WTC11 (cell line): ENCODE measurements at regions not wholly inside any gene's neighbourhood (a gene's known extent, or its start where the extent isn't known, plus 50 kb on each side); places are given as distances from the start of the nearest gene placed in this dataset.

Experiments
- ATAC-seq: fragments of 200-7000 bp; cut with Tn5 transposase; 2 replicates; pipeline ENCODE4 v1.10.0; 2021; ENCODE audit warnings: mild to moderate bottlenecking, moderate library complexity
- CTCF ChIA-PET: fragments of 300-600 bp; sonication (Branson Sonifier 250); formaldehyde crosslinking; loops from one replicate; lab custom pipeline; 2021; ENCODE audit warnings: antibody characterized with exemption; lab: Charles Lee
- POLR2A ChIA-PET: fragments of 350-600 bp; sonication (Branson Sonifier 250); formaldehyde crosslinking; loops from one replicate; lab custom pipeline; 2021; ENCODE audit warnings: antibody characterized with exemption; lab: Charles Lee
- DNase-seq: peaks from one replicate; pipeline ENCODE4 v3.0.0; 2021; ENCODE audit warnings: low spot score
- H3K27ac Mint-ChIP-seq: 2 replicates; pipeline ENCODE4 v1.8.0; 2021; ENCODE audit warnings: mixed read lengths
- H3K27me3 Mint-ChIP-seq: 2 replicates; pipeline ENCODE4 v1.8.0; 2021; ENCODE audit warnings: low read depth, mild to moderate bottlenecking, moderate library complexity, mixed read lengths
- H3K36me3 Mint-ChIP-seq: 2 replicates; pipeline ENCODE4 v1.8.0; 2021; ENCODE audit warnings: mixed read lengths
- H3K4me1 Mint-ChIP-seq: 2 replicates; pipeline ENCODE4 v1.8.0; 2022; ENCODE audit warnings: mixed read lengths
- H3K4me3 Mint-ChIP-seq: 2 replicates; pipeline ENCODE4 v1.8.0; 2021; ENCODE audit warnings: mild to moderate bottlenecking, moderate library complexity, mixed read lengths
- H3K9me3 Mint-ChIP-seq: 2 replicates; pipeline ENCODE4 v1.8.0; 2021; ENCODE audit warnings: mixed read lengths
- ATF2 ChIP-seq: sonication (generic); formaldehyde crosslinking; IDR thresholded peaks from 2 replicates; pipeline ENCODE4 v1.8.1; 2022; ENCODE audit warnings: low read depth, missing genetic modification reagents, borderline replicate concordance
- ATF3 ChIP-seq: sonication (generic); formaldehyde crosslinking; conservative IDR thresholded peaks from 2 replicates; pipeline ENCODE4 v1.8.1; 2022; ENCODE audit warnings: mild to moderate bottlenecking, missing genetic modification reagents
- ATF6 ChIP-seq: sonication (generic); formaldehyde crosslinking; IDR thresholded peaks from 2 replicates; pipeline ENCODE4 v1.8.1; 2023; ENCODE audit warnings: mild to moderate bottlenecking, missing genetic modification reagents
- CBFB ChIP-seq: sonication (generic); formaldehyde crosslinking; IDR thresholded peaks from 2 replicates; pipeline ENCODE4 v1.8.1; 2022; ENCODE audit warnings: mild to moderate bottlenecking, low read depth, missing genetic modification reagents
- FOXK1 ChIP-seq: sonication (generic); formaldehyde crosslinking; IDR thresholded peaks from 2 replicates; pipeline ENCODE4 v1.8.0; 2022; ENCODE audit warnings: mild to moderate bottlenecking, moderate library complexity, missing genetic modification reagents
- FOXP1 ChIP-seq: sonication (generic); formaldehyde crosslinking; IDR thresholded peaks from 2 replicates; pipeline ENCODE4 v1.8.0; 2022; ENCODE audit warnings: missing genetic modification reagents, mild to moderate bottlenecking, moderate library complexity, borderline replicate concordance
- GRHL2 ChIP-seq: fragments of 250-450 bp; sonication (Bioruptor Pico); IDR thresholded peaks from 2 replicates; pipeline ENCODE4 v1.8.0; 2022; ENCODE audit warnings: mild to moderate bottlenecking, moderate library complexity; ENCODE audit not compliant: insufficient replicate concordance, severe bottlenecking
- GTF2I ChIP-seq: fragments of 250-450 bp; sonication (Bioruptor Pico); conservative IDR thresholded peaks from 2 replicates; pipeline ENCODE4 v1.4.0; 2021; ENCODE audit warnings: mild to moderate bottlenecking
- JAZF1 ChIP-seq: fragments of 250-450 bp; sonication (Bioruptor Pico); IDR thresholded peaks from 2 replicates; pipeline ENCODE4 v1.9.0; 2021; ENCODE audit warnings: moderate library complexity, mild to moderate bottlenecking, inconsistent platforms
- KAT7 ChIP-seq: sonication (generic); formaldehyde crosslinking; IDR thresholded peaks from 2 replicates; pipeline ENCODE4 v1.8.1; 2023; ENCODE audit warnings: missing genetic modification reagents, mild to moderate bottlenecking, borderline replicate concordance
- MYBL2 ChIP-seq: sonication (generic); formaldehyde crosslinking; IDR thresholded peaks from 2 replicates; pipeline ENCODE4 v1.8.1; 2023; ENCODE audit warnings: mild to moderate bottlenecking, moderate library complexity, missing genetic modification reagents
- SP1 ChIP-seq: sonication (generic); formaldehyde crosslinking; conservative IDR thresholded peaks from 2 replicates; pipeline ENCODE4 v1.8.1; 2022; ENCODE audit warnings: missing genetic modification reagents
- TCF7 ChIP-seq: sonication (generic); formaldehyde crosslinking; IDR thresholded peaks from 2 replicates; pipeline ENCODE4 v1.8.0; 2022; ENCODE audit warnings: mild to moderate bottlenecking, low read depth, missing genetic modification reagents, moderate library complexity
- ZNF121 ChIP-seq: sonication (generic); formaldehyde crosslinking; IDR thresholded peaks from 2 replicates; pipeline ENCODE4 v1.8.0; 2023; ENCODE audit warnings: missing genetic modification reagents
- ZNF317 ChIP-seq: sonication (generic); formaldehyde crosslinking; IDR thresholded peaks from 2 replicates; pipeline ENCODE4 v1.8.1; 2023; ENCODE audit warnings: low read depth, mild to moderate bottlenecking, moderate library complexity, missing genetic modification reagents, borderline replicate concordance
- ZNF396 ChIP-seq: fragments of 250-450 bp; sonication (Bioruptor Pico); IDR thresholded peaks from 2 replicates; pipeline ENCODE4 v1.8.0; 2021; ENCODE audit warnings: mild to moderate bottlenecking, moderate library complexity, borderline replicate concordance
- ZNF425 ChIP-seq: fragments of 250-450 bp; sonication (Bioruptor Pico); conservative IDR thresholded peaks from 2 replicates; pipeline ENCODE4 v1.9.0; 2021; ENCODE audit warnings: mild to moderate bottlenecking

- Mint-ChIP-seq H3K4me3 (no peak overlapping the region), H3K27me3 (no peaks in the 10 kb centered on the region), H3K27ac (no peak overlapping the region), H3K9me3 (no peaks in the 10 kb centered on the region), H3K36me3 (no peaks in the 10 kb centered on the region), H3K4me1 (peaks cover 23% of the 10 kb centered on the region)
- no peak for TF ChIP-seq GRHL2
- no peak for TF ChIP-seq FOXP1 (CRISPR knock-in tag)
- no peak for TF ChIP-seq ATF2 (CRISPR knock-in tag)
- no peak for TF ChIP-seq ATF3 (CRISPR knock-in tag)
- TF ChIP-seq CBFB, result no peak
- no peak for TF ChIP-seq ATF6 (CRISPR knock-in tag)
- no peak for TF ChIP-seq ZNF121 (CRISPR knock-in tag)
- no peak for TF ChIP-seq GTF2I
- no peak for TF ChIP-seq ZNF425 (CRISPR knock-in tag)
- TF ChIP-seq JAZF1 (CRISPR knock-in tag), result no peak
- TF ChIP-seq ZNF396 (CRISPR knock-in tag), result no peak
- TF ChIP-seq KAT7 (CRISPR knock-in tag), result no peak
- TF ChIP-seq TCF7 (CRISPR knock-in tag), result no peak
- no peak for TF ChIP-seq MYBL2 (CRISPR knock-in tag)
- ATAC-seq (no peak), DNase-seq (no peak)
- ChIA-PET CTCF (no interaction called here), POLR2A (no interaction called here)
These were observed 105.8 kb upstream of the NCKAP5 start for GRCh38 chr2:133674066-133674432.

GRCh38 chr2:133674433-133675331, 106.4 kb upstream of the NCKAP5 start:
- Mint-ChIP-seq H3K27ac (peak overlapping the region; percentile 47; the same call in 1 of the 2 replicates), H3K4me1 (peaks cover 23% of the 10 kb centered on the region), H3K9me3 (no peaks in the 10 kb centered on the region), H3K27me3 (no peaks in the 10 kb centered on the region), H3K36me3 (no peaks in the 10 kb centered on the region), H3K4me3 (peak overlapping the region; percentile 44)
- TF ChIP-seq ZNF317 (CRISPR knock-in tag), result 0 out of 2 replicates have a peak, but pooled peaks have one; percentile 14
- TF ChIP-seq FOXK1 (CRISPR knock-in tag), result no peak
- TF ChIP-seq SP1 (CRISPR knock-in tag), result 0 out of 2 replicates have a peak, but pooled peaks have one; percentile 29
- CTCF ChIA-PET, result no interaction called here
- POLR2A ChIA-PET, result no interaction called here
- peak; percentile 81 for ATAC-seq
- peak; percentile 30 for DNase-seq
